Nephron (organoid): ENCODE measurements at regions not wholly inside any gene's neighbourhood (a gene's known extent, or its start where the extent isn't known, plus 50 kb on each side); places are given as distances from the start of the nearest gene placed in this dataset.
"Not testable (repeated sequence)": the region's sequence is repeated elsewhere in the genome, so short reads cannot be mapped to it uniquely, and the experiment has no call there.

Experiments
- H3K27ac Mint-ChIP-seq, 3 experiments: 2 replicates each; pipeline ENCODE4 v1.8.0; 2020; ENCODE audit warnings: mixed read lengths in 3 of 3, mild to moderate bottlenecking in 2 of 3, moderate library complexity in 1 of 3
- H3K27me3 Mint-ChIP-seq: 2 replicates; pipeline ENCODE4 v1.8.0; 2021; ENCODE audit warnings: low read depth, mild to moderate bottlenecking, moderate library complexity, mixed read lengths
- H3K36me3 Mint-ChIP-seq: 2 replicates; pipeline ENCODE4 v1.8.0; 2020; ENCODE audit warnings: low read depth, mixed read lengths
- H3K4me1 Mint-ChIP-seq: 2 replicates; pipeline ENCODE4 v1.8.0; 2020; ENCODE audit warnings: mixed read lengths
- H3K4me3 Mint-ChIP-seq, 3 experiments: 2 replicates each; pipeline ENCODE4 v1.8.0; 2020; ENCODE audit warnings: mild to moderate bottlenecking in 3 of 3, mixed read lengths in 3 of 3, moderate library complexity in 2 of 3
- H3K9me3 Mint-ChIP-seq: 2 replicates; pipeline ENCODE4 v1.8.0; 2020; ENCODE audit warnings: mixed read lengths
- CTCF ChIP-seq, 3 experiments: fragments of 200-600 bp; sonication (generic); IDR thresholded peaks; one replicate each; pipeline ENCODE4 v1.5.0; 2021; ENCODE audit warnings: antibody characterized with exemption in 3 of 3; ENCODE audit not compliant: unreplicated experiment in 3 of 3

- no peak overlapping the region for H3K27ac Mint-ChIP-seq
- peaks cover 28% of the 10 kb centered on the region for H3K9me3 Mint-ChIP-seq
- H3K27me3 Mint-ChIP-seq: no peaks in the 10 kb centered on the region
- TF ChIP-seq CTCF (IDR thresholded peaks at IDR 0.05; ENCODE audit: unreplicated experiment in 3 of 3): no peak
- H3K4me1 Mint-ChIP-seq: peaks cover 32% of the 10 kb centered on the region
- H3K4me3 Mint-ChIP-seq: no peak overlapping the region
- no peaks in the 10 kb centered on the region for H3K36me3 Mint-ChIP-seq
These were observed 66.7 kb upstream of the PRSS3 start for GRCh38 chr9:33728613-33729012.

GRCh38 chr9:33731142-33731541 lies 64.2 kb upstream of the PRSS3 start:
- Mint-ChIP-seq H3K9me3 (peaks cover 19% of the 10 kb centered on the region), H3K36me3 (no peaks in the 10 kb centered on the region), H3K27me3 (no peaks in the 10 kb centered on the region), H3K4me3 (peak overlapping the region in 1 of 3 experiments; percentile 20), H3K4me1 (peaks cover 35% of the 10 kb centered on the region), H3K27ac (peak overlapping the region; percentile 17 to 75 (median 60))
- TF ChIP-seq CTCF (IDR thresholded peaks at IDR 0.05; ENCODE audit: unreplicated experiment in 3 of 3): no peak

GRCh38 chr9:33731625-33732024 lies 63.7 kb upstream of the PRSS3 start:
- Mint-ChIP-seq H3K36me3 (no peaks in the 10 kb centered on the region), H3K9me3 (peaks cover 14% of the 10 kb centered on the region), H3K27me3 (no peaks in the 10 kb centered on the region), H3K27ac (peak overlapping the region; percentile 17 to 75 (median 60)), H3K4me1 (peaks cover 35% of the 10 kb centered on the region), H3K4me3 (peak overlapping the region in 1 of 3 experiments; percentile 20)
- TF ChIP-seq CTCF (IDR thresholded peaks at IDR 0.05; ENCODE audit: unreplicated experiment in 3 of 3): no peak

- not testable (repeated sequence) for H3K9me3 Mint-ChIP-seq, H3K27ac Mint-ChIP-seq, H3K36me3 Mint-ChIP-seq, H3K4me3 Mint-ChIP-seq, H3K27me3 Mint-ChIP-seq
- H3K4me1 Mint-ChIP-seq: peaks cover 35% of the 10 kb centered on the region
These were observed 61.0 kb upstream of the PRSS3 start for GRCh38 chr9:33734247-33734940.

- not testable (repeated sequence) for H3K9me3 Mint-ChIP-seq, H3K27me3 Mint-ChIP-seq, H3K27ac Mint-ChIP-seq, H3K36me3 Mint-ChIP-seq, H3K4me3 Mint-ChIP-seq
- H3K4me1 Mint-ChIP-seq: peaks cover 31% of the 10 kb centered on the region
These were observed 60.2 kb upstream of the PRSS3 start for GRCh38 chr9:33734941-33735835.

- peak; percentile 50 to 64 (median 59) for TF ChIP-seq CTCF (IDR thresholded peaks at IDR 0.05; ENCODE audit: unreplicated experiment in 3 of 3)
- H3K27me3 Mint-ChIP-seq: no peaks in the 10 kb centered on the region
- H3K36me3 Mint-ChIP-seq: no peaks in the 10 kb centered on the region
- peaks cover 10% of the 10 kb centered on the region for H3K9me3 Mint-ChIP-seq
- no peak overlapping the region for H3K27ac Mint-ChIP-seq
- no peak overlapping the region for H3K4me3 Mint-ChIP-seq
- peaks cover 6% of the 10 kb centered on the region for H3K4me1 Mint-ChIP-seq
These were observed 57.4 kb upstream of the PRSS3 start for GRCh38 chr9:33737811-33738606.
